GM12878 (cell line): ENCODE measurements at regions not wholly inside any gene's neighbourhood (a gene's known extent, or its start where the extent isn't known, plus 50 kb on each side); places are given as distances from the start of the nearest gene placed in this dataset.

ENCODE experiments used
- ATAC-seq: fragments of 200-7000 bp; cut with Tn5 transposase; 3 replicates; pipeline ENCODE4 v1.9.1; 2020; ENCODE audit warnings: mild to moderate bottlenecking, moderate library complexity
- BruUV-seq: library from RNA; stranded (reverse); fragments of 400-500 nt; replicated peaks from 2 replicates; lab custom pipeline; 2021; lab: Mats Ljungman, UMichigan
- CTCF ChIA-PET: fragments of 300-600 bp; sonication (Branson Sonifier 250); formaldehyde crosslinking; extraction: SDS; loops from one replicate; lab custom pipeline; 2021; ENCODE audit warnings: inconsistent platforms; lab: Yijun Ruan, JAX
- POLR2A ChIA-PET: fragments of 350-600 bp; formaldehyde crosslinking; extraction: SDS; loops from one replicate; lab custom pipeline; 2021; ENCODE audit warnings: inconsistent platforms; lab: Charles Lee
- RAD21 ChIA-PET: fragments of 300-600 bp; sonication (Branson Sonifier 250); formaldehyde crosslinking; loops from one replicate; lab custom pipeline; 2023; ENCODE audit warnings: antibody characterized with exemption; ENCODE audit not compliant: unreplicated experiment; lab: Charles Lee
- SMC1A ChIA-PET: fragments of 300-600 bp; sonication (Branson Sonifier 250); formaldehyde crosslinking; loops from one replicate; lab custom pipeline; 2023; ENCODE audit not compliant: unreplicated experiment, uncharacterized antibody; lab: Charles Lee
- DNase-seq: peaks from one replicate; pipeline ENCODE4 v3.0.0-alpha.2; 2011; ENCODE audit warnings: low read depth, low spot score
- FAIRE-seq: peaks from 3 replicates; lab custom pipeline; 2011; peaks lifted over from hg19 to GRCh38; lab: Jason Lieb, UNC
- H2AFZ ChIP-seq: 2 replicates; pipeline ENCODE4 v1.6.0; 2011; ENCODE audit warnings: low read depth, low read length, control low read depth; ENCODE audit not compliant: control insufficient read depth
- H3K27ac ChIP-seq: 2 replicates; pipeline ENCODE4 v1.5.1; 2011; ENCODE audit warnings: control low read depth; ENCODE audit not compliant: control insufficient read depth, insufficient read depth
- H3K27me3 ChIP-seq, 2 experiments: replicated peaks in 1 of 2; 2 replicates each; pipeline versions ENCODE4 v1.6.0 to v1.6.1; 2011; ENCODE audit warnings: low read length in 1 of 2; ENCODE audit not compliant: control insufficient read depth in 2 of 2, insufficient read depth in 2 of 2
- H3K36me3 ChIP-seq, 2 experiments: 2 replicates each; pipeline ENCODE4 v1.5.1; 2011; ENCODE audit warnings: low read length in 1 of 2; ENCODE audit not compliant: control insufficient read depth in 2 of 2, insufficient read depth in 2 of 2
- H3K4me1 ChIP-seq: 2 replicates; pipeline ENCODE4 v1.6.1; 2011; ENCODE audit warnings: mild to moderate bottlenecking, low read length, moderate library complexity, mixed read lengths; ENCODE audit not compliant: control insufficient read depth, insufficient read depth
- H3K4me2 ChIP-seq: 2 replicates; pipeline ENCODE4 v1.6.0; 2011; ENCODE audit warnings: control low read depth; ENCODE audit not compliant: control insufficient read depth, insufficient read depth
- H3K4me3 ChIP-seq: fragments of 200-600 bp; sonication (generic); 2 replicates; pipeline ENCODE4 v1.5.1; 2016
- H3K79me2 ChIP-seq: 2 replicates; pipeline ENCODE4 v1.6.0; 2011; ENCODE audit warnings: low read length; ENCODE audit not compliant: control insufficient read depth, insufficient read depth
- H3K9ac ChIP-seq: 2 replicates; pipeline ENCODE4 v1.8.0; 2011; ENCODE audit warnings: low read length, control low read depth, mixed read lengths; ENCODE audit not compliant: control insufficient read depth, insufficient read depth
- H3K9me3 ChIP-seq: replicated peaks from 3 replicates; pipeline ENCODE4 v1.5.1; 2011; ENCODE audit warnings: mild to moderate bottlenecking, low read length; ENCODE audit not compliant: control insufficient read depth, insufficient read depth
- H4K20me1 ChIP-seq: 2 replicates; pipeline ENCODE4 v1.6.0; 2011; ENCODE audit not compliant: control insufficient read depth, insufficient read depth
- BMI1 ChIP-seq: fragments of 450-650 bp; IDR thresholded peaks from 2 replicates; pipeline ENCODE4 v1.6.1; 2016; ENCODE audit warnings: mild to moderate bottlenecking, moderate library complexity, borderline replicate concordance
- CEBPB ChIP-seq, 2 experiments: fragments of 150-350 bp in 1 of 2; IDR thresholded peaks; 2 replicates each; pipeline ENCODE4 v1.6.1; 2012 to 2014; ENCODE audit warnings: low read depth in 2 of 2, low read length in 2 of 2, borderline replicate concordance in 1 of 2, inconsistent platforms in 1 of 2
- FOXK2 ChIP-seq: fragments of 450-650 bp; IDR thresholded peaks from 2 replicates; pipeline ENCODE4 v1.6.1; 2017; ENCODE audit warnings: mild to moderate bottlenecking, moderate library complexity
- FOXM1 ChIP-seq: IDR thresholded peaks from 2 replicates; pipeline ENCODE4 v1.6.1; 2012; ENCODE audit warnings: low read depth, mild to moderate bottlenecking, inconsistent platforms, low read length, moderate library complexity
- GATAD2B ChIP-seq: fragments of 450-650 bp; conservative IDR thresholded peaks from 2 replicates; pipeline ENCODE4 v1.6.1; 2017; ENCODE audit warnings: low read depth, mild to moderate bottlenecking, moderate library complexity
- HDAC2 ChIP-seq: fragments of 200-600 bp; sonication (generic); IDR thresholded peaks from 2 replicates; pipeline ENCODE4 v1.6.1; 2017
- NBN ChIP-seq: fragments of 450-650 bp; IDR thresholded peaks from 2 replicates; pipeline ENCODE4 v1.6.1; 2016
- SMC3 ChIP-seq: IDR thresholded peaks from 2 replicates; pipeline ENCODE4 v1.6.1; 2011; ENCODE audit warnings: low read length, improper control_type of control experiment, borderline replicate concordance
- TAF1 ChIP-seq: IDR thresholded peaks from 2 replicates; pipeline ENCODE4 v1.6.1; 2011; ENCODE audit warnings: mild to moderate bottlenecking, low read depth, low read length, borderline replicate concordance
- TCF12 ChIP-seq: IDR thresholded peaks from 2 replicates; pipeline ENCODE4 v1.6.1; 2011; ENCODE audit warnings: low read depth, mild to moderate bottlenecking, low read length
- YBX1 ChIP-seq: fragments of 450-650 bp; IDR thresholded peaks from 2 replicates; pipeline ENCODE4 v1.6.1; 2016; ENCODE audit warnings: antibody characterized with exemption
- ZNF217 ChIP-seq: fragments of 450-650 bp; IDR thresholded peaks from 2 replicates; pipeline ENCODE4 v1.6.1; 2017; ENCODE audit warnings: antibody characterized with exemption, mild to moderate bottlenecking
- WGBS: methylation state at CpG from one replicate; pipeline ENCODE4 v1.1.6; 2016; ENCODE audit warnings: low lambda C conversion rate; ENCODE audit not compliant: insufficient replicate concordance, insufficient coverage; ENCODE audit errors: missing lambda C conversion rate; 5-methylcytosine and 5-hydroxymethylcytosine counted together
- in situ Hi-C: fragments of 300-500 bp; cut with MboI; formaldehyde crosslinking; loops from 9 replicates; pipeline ENCODE4 v1.14.3; 2018; ENCODE audit warnings: mixed read lengths
- intact Hi-C: fragments of 100-400 bp; cut with micrococcal nuclease; formaldehyde crosslinking; loops from one replicate; pipeline ENCODE4 v1.14.2; 2022; ENCODE audit not compliant: unreplicated experiment
- TF ChIP-seq, protein P1 (sequence below): fragments of 450-650 bp; IDR thresholded peaks from 2 replicates; pipeline ENCODE4 v1.6.1; 2018; ENCODE audit warnings: mild to moderate bottlenecking, low read depth, moderate library complexity; ENCODE audit not compliant: partially characterized antibody
- TF ChIP-seq, protein P2 (sequence below): IDR thresholded peaks from 2 replicates; pipeline ENCODE4 v1.6.1; 2012; ENCODE audit warnings: low read depth, low read length, improper control_type of control experiment
- TF ChIP-seq, protein P3 (sequence below): IDR thresholded peaks from 2 replicates; pipeline ENCODE4 v1.6.1; 2011; ENCODE audit warnings: borderline replicate concordance, low read depth, mild to moderate bottlenecking, moderate library complexity, mixed read lengths, low read length; ENCODE audit not compliant: insufficient read depth; ENCODE audit errors: extremely low read length

DNA sequence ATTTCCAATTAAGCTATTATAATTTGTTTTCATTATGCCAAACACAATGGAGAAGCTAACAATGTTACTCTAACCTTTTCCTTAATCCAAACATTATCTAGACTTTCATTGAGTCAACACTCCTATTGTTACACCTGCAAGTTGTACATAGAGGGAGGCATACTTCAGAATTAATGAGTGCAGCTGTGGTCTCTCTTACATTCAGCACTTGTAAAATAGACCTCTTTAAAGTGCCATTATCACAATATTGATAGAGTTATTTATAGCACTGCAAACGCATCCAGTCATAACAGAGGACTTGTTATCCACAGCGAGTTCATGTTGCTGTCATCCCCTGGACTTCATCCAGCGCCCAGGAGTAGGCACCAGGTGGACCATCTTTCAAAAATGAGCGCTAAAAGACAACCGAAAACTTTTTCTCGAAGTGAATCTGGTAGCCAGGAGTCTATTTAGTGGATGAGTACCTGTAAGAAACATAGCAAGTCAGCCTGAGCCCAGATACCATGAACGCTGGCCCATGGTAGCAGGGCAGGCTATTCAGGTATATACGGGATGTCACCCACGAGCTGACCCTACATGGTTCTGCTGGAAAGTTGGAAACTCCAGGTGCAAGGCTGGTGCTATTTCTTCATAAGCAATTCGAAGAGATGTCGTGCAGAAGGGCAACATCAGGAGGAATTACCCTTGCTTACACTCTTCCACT is 70.6 kb upstream of the NFIA start (continued):
- TF ChIP-seq, protein P1, sequence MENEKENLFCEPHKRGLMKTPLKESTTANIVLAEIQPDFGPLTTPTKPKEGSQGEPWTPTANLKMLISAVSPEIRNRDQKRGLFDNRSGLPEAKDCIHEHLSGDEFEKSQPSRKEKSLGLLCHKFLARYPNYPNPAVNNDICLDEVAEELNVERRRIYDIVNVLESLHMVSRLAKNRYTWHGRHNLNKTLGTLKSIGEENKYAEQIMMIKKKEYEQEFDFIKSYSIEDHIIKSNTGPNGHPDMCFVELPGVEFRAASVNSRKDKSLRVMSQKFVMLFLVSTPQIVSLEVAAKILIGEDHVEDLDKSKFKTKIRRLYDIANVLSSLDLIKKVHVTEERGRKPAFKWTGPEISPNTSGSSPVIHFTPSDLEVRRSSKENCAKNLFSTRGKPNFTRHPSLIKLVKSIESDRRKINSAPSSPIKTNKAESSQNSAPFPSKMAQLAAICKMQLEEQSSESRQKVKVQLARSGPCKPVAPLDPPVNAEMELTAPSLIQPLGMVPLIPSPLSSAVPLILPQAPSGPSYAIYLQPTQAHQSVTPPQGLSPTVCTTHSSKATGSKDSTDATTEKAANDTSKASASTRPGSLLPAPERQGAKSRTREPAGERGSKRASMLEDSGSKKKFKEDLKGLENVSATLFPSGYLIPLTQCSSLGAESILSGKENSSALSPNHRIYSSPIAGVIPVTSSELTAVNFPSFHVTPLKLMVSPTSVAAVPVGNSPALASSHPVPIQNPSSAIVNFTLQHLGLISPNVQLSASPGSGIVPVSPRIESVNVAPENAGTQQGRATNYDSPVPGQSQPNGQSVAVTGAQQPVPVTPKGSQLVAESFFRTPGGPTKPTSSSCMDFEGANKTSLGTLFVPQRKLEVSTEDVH: no peak
- TF ChIP-seq, protein P2, sequence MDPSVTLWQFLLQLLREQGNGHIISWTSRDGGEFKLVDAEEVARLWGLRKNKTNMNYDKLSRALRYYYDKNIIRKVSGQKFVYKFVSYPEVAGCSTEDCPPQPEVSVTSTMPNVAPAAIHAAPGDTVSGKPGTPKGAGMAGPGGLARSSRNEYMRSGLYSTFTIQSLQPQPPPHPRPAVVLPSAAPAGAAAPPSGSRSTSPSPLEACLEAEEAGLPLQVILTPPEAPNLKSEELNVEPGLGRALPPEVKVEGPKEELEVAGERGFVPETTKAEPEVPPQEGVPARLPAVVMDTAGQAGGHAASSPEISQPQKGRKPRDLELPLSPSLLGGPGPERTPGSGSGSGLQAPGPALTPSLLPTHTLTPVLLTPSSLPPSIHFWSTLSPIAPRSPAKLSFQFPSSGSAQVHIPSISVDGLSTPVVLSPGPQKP: no peak
- TF ChIP-seq TCF12: no peak
- no peak for TF ChIP-seq YBX1
- no peak for TF ChIP-seq NBN
- TF ChIP-seq, all 136 proteins: peak for 0

DNA sequence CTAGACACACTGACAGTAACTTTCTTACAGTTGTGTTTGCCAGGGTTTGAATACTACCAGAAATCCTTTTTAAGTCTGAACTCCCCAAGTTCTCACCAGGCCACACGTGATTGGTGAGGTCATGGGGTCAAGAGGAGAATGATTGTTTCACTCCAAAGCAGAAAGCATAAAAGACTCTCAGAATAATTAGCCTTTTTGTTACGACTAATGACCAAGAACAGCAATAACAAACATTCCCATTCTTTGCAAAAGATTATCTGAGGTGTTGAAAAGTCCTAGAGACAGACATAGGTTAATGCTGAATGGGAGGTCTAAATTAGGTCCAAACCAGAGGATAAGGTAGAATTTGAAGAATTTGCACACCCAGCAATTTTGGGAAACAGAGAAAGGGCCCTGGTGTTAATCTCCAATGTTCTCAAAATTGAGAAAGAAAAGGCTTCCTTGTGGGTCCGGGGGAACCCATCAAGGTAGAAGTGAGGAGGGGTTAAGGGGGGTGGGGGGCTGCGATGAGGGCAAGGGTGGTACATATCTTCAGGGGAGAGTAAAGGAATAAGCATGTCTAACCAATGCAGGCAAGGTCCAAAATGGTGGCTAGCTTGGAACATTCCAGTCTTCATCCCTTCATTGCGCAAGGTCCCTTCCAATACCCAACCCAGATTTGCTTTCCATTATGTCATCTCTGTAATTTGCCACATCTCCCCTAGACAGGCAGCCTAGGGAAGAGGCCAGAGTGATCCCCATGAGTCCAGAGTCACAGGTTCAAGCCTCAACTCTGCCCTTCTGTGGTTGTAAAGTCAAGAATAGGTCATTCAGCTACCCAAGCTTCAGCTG is 74.6 kb upstream of the NFIA start:
- H3K4me3 ChIP-seq: no peak overlapping the region
- in situ Hi-C loops (no loop called here), intact Hi-C loops (no loop called here)
- DNase-seq: no peak
- ChIA-PET SMC1A (interaction anchor here (1.0 kb wide), 1 partner anchor 11 kb away, joined by 3 read pairs; no protein-coding TSS in a partner anchor), RAD21 (no interaction called here), POLR2A (no interaction called here), CTCF (no interaction called here)
- no TSS peak for BruUV-seq
- H2AFZ ChIP-seq: no peak overlapping the region
- no peak overlapping the region for H3K27ac ChIP-seq
- H3K9ac ChIP-seq: no peak overlapping the region
- no peaks in the 10 kb centered on the region for H3K27me3 ChIP-seq
- no peaks in the 10 kb centered on the region for H3K4me1 ChIP-seq
- 34% methylated on average over 5 of the region's 5 CpGs for WGBS
- H3K9me3 ChIP-seq: no peaks in the 10 kb centered on the region
- no peaks in the 10 kb centered on the region for H3K36me3 ChIP-seq
- H3K4me2 ChIP-seq: no peak overlapping the region
- no peak for FAIRE-seq
- H4K20me1 ChIP-seq: no peaks in the 10 kb centered on the region
- no peak for ATAC-seq
- no peaks in the 10 kb centered on the region for H3K79me2 ChIP-seq
- TF ChIP-seq ZNF217: no peak
- TF ChIP-seq FOXK2: no peak
- no peak for TF ChIP-seq SMC3
- no peak for TF ChIP-seq HDAC2
- no peak for TF ChIP-seq GATAD2B
- no peak for TF ChIP-seq BMI1
- TF ChIP-seq FOXM1: no peak
- no peak for TF ChIP-seq TAF1
- TF ChIP-seq CEBPB (IDR thresholded peaks at IDR 0.05; ENCODE audit: borderline replicate concordance in 1 of 2, low read depth in 2 of 2, low read length in 2 of 2): no peak
- TF ChIP-seq, protein P3, sequence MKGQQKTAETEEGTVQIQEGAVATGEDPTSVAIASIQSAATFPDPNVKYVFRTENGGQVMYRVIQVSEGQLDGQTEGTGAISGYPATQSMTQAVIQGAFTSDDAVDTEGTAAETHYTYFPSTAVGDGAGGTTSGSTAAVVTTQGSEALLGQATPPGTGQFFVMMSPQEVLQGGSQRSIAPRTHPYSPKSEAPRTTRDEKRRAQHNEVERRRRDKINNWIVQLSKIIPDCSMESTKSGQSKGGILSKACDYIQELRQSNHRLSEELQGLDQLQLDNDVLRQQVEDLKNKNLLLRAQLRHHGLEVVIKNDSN: no peak
